GM19467 (cell line): ENCODE measurements at regions not wholly inside any gene's neighbourhood (a gene's known extent, or its start where the extent isn't known, plus 50 kb on each side); places are given as distances from the start of the nearest gene placed in this dataset.
"Not testable (repeated sequence)": the region's sequence is repeated elsewhere in the genome, so short reads cannot be mapped to it uniquely, and the experiment has no call there.

Experiments
- ATAC-seq: cut with Tn5 transposase; IDR thresholded peaks from one replicate; pipeline ENCODE4 v1.9.1; 2021; ENCODE audit warnings: mild to moderate bottlenecking, moderate library complexity; ENCODE audit not compliant: unreplicated experiment

GRCh38 chr12:74328623-74329022, 209.0 kb upstream of the ATXN7L3B start:
- ATAC-seq, result no peak

- no peak for ATAC-seq
Observed at GRCh38 chr12:74334780-74335179, 202.9 kb upstream of the ATXN7L3B start.

- no peak for ATAC-seq
Observed at GRCh38 chr12:74337951-74338350, 199.7 kb upstream of the ATXN7L3B start.

GRCh38 chr12:74339211-74339610, 198.4 kb upstream of the ATXN7L3B start:
- no peak for ATAC-seq

GRCh38 chr12:74349925-74350324, 187.7 kb upstream of the ATXN7L3B start:
- no peak for ATAC-seq

GRCh38 chr12:74365178-74365964, 172.3 kb upstream of the ATXN7L3B start:
- peak; percentile 74 for ATAC-seq

GRCh38 chr12:74370608-74371216, 166.9 kb upstream of the ATXN7L3B start:
- ATAC-seq, result no peak

- no peak for ATAC-seq
Observed at GRCh38 chr12:74379114-74379513, 158.5 kb upstream of the ATXN7L3B start.

- no peak for ATAC-seq
Observed at GRCh38 chr12:74381958-74382357, 155.7 kb upstream of the ATXN7L3B start.

- no peak for ATAC-seq
Observed at GRCh38 chr12:74382983-74383382, 154.7 kb upstream of the ATXN7L3B start.

- ATAC-seq, result no peak
Observed at GRCh38 chr12:74391283-74391682, 146.4 kb upstream of the ATXN7L3B start.

- no peak for ATAC-seq
Observed at GRCh38 chr12:74393272-74393671, 144.4 kb upstream of the ATXN7L3B start.

- no peak for ATAC-seq
Observed at GRCh38 chr12:74394647-74395046, 143.0 kb upstream of the ATXN7L3B start.

GRCh38 chr12:74401035-74401434, 136.6 kb upstream of the ATXN7L3B start:
- ATAC-seq, result no peak

GRCh38 chr12:74401966-74402365, 135.7 kb upstream of the ATXN7L3B start:
- no peak for ATAC-seq

GRCh38 chr12:74403221-74403470, 134.5 kb upstream of the ATXN7L3B start:
- not testable (repeated sequence) for ATAC-seq

- ATAC-seq, result no peak
Observed at GRCh38 chr12:74408601-74409166, 129.0 kb upstream of the ATXN7L3B start.

GRCh38 chr12:74412606-74413230, 124.9 kb upstream of the ATXN7L3B start:
- ATAC-seq, result no peak

GRCh38 chr12:74415633-74416032, 122.0 kb upstream of the ATXN7L3B start:
- peak; percentile 68 for ATAC-seq

GRCh38 chr12:74418573-74418972, 119.1 kb upstream of the ATXN7L3B start:
- no peak for ATAC-seq

- ATAC-seq, result no peak
Observed at GRCh38 chr12:74424778-74425177, 112.9 kb upstream of the ATXN7L3B start.

GRCh38 chr12:74426091-74426490, 111.5 kb upstream of the ATXN7L3B start:
- no peak for ATAC-seq
